DMS153 treated with DMSO at 0.1 percent for 48 hours (cell line): ENCODE measurements at regions not wholly inside any gene's neighbourhood (a gene's known extent, or its start where the extent isn't known, plus 50 kb on each side); places are given as distances from the start of the nearest gene placed in this dataset.
"Not testable (repeated sequence)": the region's sequence is repeated elsewhere in the genome, so short reads cannot be mapped to it uniquely, and the experiment has no call there.

Experiments used
- DNase-seq: peaks from one replicate; lab custom pipeline; 2025; ENCODE audit not compliant: unreplicated experiment; lab: John Stamatoyannopoulos, UW

DNA sequence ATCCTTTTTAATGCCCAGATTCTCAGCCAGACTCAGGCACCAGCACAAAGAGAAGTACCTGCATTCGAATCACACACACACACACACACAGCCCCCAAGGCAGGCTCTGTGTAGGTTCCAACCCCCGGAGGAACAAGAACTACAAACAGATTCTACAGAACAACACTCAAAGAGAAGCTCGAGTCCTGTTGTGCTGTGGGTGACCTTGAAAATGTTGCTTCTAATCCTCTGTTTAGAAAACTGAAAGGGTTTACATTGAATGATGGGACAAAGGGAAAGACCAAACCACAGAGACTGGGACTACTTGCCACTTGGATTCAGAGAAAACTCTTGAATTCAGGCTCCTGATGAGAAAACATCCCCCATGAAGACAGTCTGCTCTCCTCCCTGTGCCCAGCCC is 568.8 kb upstream of the C16orf82 start:
- no peak for DNase-seq

DNA sequence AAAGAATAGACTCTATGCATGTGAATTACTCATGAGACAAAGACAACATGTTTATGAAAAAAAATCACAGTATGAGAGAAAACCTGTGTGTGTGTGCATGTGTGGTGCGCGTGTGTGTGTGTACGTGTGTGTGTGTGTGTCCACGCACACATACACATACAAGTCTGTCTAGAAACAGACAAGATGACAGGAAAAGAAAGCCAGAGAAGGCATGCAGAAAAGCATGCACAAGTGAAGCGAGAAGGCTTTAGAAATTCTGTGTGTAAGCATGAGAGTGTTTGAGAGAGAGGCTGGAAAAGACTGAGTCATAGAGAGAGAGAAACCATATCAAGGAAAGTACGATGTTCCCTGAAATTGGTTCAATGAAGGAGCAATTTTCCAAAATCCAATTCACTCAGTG is 566.4 kb upstream of the C16orf82 start:
- no peak for DNase-seq

GRCh38 chr16:26505496-26505895 is 561.2 kb upstream of the C16orf82 start:
- DNase-seq: no peak

DNA sequence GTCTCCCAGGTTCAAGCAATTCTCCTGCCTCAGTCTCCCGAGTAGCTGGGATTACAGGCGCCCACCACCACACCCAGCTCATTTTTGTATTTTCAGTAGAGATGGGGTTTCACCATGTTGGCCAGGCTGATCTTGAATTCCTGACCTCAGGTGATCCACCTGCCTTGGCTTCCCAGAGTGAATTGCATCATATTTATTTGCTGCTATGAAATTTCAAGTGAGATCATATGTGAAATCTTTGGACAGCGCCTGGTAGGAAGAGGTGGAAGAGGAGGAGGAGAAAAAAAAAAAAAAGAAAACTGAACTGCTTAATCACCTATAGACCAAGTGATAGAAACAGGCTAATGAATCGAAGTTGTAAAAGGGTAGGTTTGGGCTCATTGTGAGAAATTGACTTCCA is 557.8 kb upstream of the C16orf82 start:
- not testable (repeated sequence) for DNase-seq

GRCh38 chr16:26510924-26511323 is 555.8 kb upstream of the C16orf82 start:
- no peak for DNase-seq

GRCh38 chr16:26511463-26511862 is 555.3 kb upstream of the C16orf82 start:
- DNase-seq: no peak

DNA sequence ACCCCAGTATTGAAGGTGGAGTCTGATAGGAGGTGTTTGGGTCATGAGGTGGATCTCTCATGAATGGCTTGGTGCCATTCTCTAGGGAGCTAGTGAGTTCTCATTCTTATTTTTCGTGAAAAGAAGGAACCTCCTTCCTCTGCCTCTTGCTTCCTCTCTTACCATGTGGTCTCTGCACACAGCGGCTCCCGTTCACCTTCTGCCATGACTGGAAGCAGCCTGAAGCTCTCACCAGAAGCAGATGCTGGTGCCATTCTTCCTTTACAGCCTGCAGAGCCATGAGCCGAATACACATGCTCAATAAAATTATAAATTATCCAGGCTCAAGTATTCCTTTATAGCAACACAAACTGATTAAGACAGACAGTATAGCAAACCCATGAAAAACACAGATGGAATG is 545.1 kb upstream of the C16orf82 start:
- DNase-seq: no peak

DNA sequence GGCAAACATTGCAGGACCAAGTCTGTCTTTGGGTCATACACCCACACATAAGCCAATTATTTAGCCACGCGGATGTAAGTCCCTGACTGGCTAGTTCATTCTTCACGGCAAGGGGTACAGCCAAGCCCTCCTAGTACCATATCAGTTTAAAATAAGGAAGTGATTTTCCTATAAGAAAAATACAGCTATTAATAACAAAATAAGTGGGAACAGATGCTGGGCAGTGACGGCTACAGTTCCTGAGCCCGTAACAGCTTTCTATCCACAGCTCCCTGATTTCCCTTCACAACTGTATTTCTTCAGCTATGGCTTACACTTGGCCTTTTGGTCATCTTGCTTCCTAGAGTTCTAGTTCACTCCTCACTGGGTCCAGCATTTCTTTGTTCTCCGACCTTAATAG is 542.4 kb upstream of the C16orf82 start:
- DNase-seq: no peak

DNA sequence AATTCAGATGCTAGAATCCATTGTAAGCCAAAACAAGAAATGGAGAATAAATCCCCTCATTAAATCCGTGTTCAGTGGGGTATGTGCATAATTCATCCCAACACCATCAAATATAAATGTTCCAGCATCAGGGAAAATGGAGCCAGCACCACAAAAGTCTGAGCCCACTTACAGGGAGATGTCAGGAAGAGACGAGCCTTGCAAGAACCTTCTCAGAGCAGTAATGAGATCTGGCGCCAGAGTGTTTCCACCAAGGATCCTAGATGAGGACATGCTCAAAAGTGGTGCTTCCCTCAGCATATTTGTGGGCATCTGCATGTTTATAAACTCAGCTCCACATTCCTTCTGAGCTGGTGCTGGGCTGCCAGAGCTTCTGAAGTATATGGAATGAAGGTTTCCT is 541.9 kb upstream of the C16orf82 start:
- no peak for DNase-seq

- DNase-seq: no peak
Measured at GRCh38 chr16:26525856-26526255, 540.9 kb upstream of the C16orf82 start.

DNA sequence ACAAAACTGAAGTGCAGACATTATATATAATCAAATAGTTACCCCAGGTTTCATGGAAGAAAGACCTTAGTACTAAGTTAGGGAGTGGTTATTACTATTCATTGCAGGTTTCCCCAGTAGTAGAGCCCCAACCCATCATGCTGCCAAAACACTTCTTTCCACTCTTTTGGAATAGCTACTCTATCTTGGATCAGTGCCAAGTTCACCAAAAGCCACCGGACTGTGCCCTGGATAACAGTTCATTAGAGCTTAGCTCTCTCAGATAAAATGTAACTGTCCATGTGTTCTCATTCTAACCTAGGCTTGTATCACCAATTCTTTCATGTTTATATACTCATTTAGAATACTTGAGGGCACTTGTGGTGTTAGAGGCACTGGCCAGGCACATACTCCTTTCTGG is 540.1 kb upstream of the C16orf82 start:
- DNase-seq: no peak

DNA sequence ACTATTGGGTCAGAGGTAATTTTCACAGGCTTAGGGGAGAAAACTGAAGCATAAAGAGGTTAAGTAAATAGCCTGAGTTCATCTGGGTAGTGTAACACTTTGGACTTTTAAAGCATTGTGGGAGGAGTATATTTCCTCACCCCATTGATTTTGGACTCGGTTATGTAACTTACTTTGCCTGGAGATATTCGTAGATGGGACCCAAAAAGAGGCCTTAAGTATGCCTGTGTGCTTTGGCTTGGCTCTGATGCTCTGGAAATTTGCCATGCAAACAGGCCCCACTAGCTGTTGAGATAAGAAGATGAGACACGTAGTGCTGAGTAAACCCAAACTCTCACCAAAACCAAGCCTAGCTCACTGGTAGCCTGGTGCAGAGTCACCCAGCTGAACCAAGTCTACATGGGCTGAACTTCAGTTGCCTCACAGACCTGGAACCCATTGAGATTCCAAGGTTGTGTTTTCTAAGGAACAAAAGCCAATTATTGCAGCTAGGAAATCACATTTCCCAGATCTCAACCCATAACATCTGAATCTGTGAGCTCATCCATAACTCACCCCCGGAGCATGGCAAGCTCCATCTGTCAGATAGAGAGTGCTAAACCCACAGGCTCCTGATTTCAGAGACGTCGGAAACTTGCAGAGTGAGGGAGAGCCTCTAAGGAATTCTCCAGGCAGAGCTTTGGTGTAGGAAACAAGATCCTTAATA is 536.0 kb upstream of the C16orf82 start:
- no peak for DNase-seq

DNA sequence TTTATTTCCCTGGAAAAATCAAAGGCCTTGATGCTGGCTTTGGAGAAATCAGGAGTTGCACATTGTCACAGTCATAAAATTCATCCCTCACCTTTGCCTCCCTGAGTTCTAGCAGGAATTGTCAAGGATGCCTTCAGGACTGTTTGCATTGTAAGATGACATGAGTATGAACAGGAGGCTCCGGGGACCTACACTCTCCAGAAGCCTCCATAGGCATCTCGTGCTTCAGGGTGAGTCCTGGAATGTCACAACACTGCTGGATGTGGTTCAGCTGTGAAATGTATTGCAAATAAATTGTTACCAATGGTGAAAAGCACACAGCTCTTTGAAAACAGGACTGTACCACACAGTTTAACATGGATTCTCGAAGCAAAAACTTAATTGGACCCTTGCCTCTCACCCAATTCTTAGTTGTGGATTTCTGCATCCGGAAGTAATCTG is 535.4 kb upstream of the C16orf82 start:
- DNase-seq: no peak

DNA sequence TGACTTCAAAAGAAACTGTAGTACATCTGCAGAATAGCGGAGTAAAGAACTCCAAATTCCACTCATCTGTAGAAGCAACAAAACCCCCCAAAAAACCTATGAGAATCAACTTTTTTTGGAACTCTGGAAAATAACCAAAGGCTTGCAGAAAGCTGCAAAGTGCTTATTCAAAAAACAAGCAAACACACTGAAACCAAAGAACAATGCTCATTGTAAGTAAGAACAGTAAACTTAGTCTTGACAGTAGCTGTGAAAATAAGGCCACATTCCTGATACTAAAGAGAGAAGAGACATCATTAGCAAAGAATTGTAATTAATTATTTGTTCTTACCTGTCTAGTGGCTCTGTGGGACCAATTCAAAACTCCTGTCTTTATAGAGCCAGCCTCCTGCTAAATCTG is 534.3 kb upstream of the C16orf82 start:
- DNase-seq: no peak

- no peak for DNase-seq
Measured at GRCh38 chr16:26542198-26542597, 524.5 kb upstream of the C16orf82 start.

GRCh38 chr16:26546573-26546972 is 520.2 kb upstream of the C16orf82 start:
- DNase-seq: no peak

- no peak for DNase-seq
Measured at GRCh38 chr16:26547681-26548080, 519.0 kb upstream of the C16orf82 start.

GRCh38 chr16:26550111-26550610 is 516.6 kb upstream of the C16orf82 start:
- no peak for DNase-seq

DNA sequence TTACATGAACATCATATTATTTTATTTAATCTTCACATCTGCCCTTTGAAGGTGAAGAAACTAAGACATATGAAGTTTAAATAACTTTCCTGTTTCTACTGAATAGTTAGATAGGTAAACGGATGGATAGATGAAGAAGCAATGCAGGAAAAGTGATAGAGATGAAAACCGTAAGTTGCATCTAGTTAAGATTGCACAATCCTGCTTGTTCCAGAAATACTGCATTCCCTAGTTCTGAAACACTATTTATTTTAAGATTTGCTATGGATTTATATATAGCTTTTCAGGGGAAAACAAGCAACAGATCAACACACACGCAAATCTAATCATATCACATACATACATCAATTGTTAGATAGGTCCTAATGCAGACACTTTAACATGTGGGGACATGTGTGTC is 512.7 kb upstream of the C16orf82 start:
- DNase-seq: no peak

DNA sequence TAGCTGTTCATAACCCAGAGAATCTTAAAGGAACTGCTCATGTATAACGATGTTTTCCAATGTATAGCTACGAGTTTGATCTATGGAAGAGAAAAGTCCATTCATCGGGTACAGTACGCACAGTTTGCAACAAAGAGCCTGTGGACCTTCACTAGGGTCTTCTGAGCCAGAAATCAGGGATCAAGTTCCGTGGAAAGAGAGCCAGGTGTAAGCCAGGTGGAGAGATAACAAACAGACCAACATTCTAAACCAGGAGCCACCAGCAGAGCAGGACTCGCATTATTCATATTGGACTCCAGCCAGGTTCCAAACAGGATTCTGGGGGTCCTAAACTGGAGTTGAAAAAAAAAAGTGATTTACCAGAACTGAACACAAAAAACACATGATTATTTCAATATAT is 505.4 kb upstream of the C16orf82 start:
- DNase-seq: no peak

- DNase-seq: no peak
Measured at GRCh38 chr16:26563018-26563417, 503.7 kb upstream of the C16orf82 start.

DNA sequence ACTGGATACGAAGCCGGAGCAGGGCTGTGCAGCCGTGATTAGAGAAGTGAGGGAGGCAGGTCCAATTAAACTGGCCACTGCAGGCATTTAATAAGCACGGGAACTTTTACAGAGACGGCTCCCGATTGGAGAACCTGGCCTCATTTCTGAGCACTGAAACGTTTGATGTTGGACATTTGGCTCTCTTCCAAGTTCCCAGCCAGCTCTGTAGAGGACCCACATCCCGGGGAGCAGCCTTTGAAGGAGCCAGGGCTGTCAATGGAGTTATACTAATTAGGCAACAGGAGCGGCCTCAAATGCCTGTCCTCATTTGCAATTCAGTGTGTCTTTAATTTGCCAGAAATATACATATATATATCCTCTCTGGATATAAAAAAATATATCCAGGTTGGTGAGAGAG is 499.4 kb upstream of the C16orf82 start:
- no peak for DNase-seq

GRCh38 chr16:26569793-26570192 is 496.9 kb upstream of the C16orf82 start:
- DNase-seq: peak; percentile 15
